ENCODE measurements at regions not wholly inside any gene's neighbourhood (a gene's known extent, or its start where the extent isn't known, plus 50 kb on each side); places are given as distances from the start of the nearest gene placed in this dataset.

- TF ChIP-seq, protein P1, sequence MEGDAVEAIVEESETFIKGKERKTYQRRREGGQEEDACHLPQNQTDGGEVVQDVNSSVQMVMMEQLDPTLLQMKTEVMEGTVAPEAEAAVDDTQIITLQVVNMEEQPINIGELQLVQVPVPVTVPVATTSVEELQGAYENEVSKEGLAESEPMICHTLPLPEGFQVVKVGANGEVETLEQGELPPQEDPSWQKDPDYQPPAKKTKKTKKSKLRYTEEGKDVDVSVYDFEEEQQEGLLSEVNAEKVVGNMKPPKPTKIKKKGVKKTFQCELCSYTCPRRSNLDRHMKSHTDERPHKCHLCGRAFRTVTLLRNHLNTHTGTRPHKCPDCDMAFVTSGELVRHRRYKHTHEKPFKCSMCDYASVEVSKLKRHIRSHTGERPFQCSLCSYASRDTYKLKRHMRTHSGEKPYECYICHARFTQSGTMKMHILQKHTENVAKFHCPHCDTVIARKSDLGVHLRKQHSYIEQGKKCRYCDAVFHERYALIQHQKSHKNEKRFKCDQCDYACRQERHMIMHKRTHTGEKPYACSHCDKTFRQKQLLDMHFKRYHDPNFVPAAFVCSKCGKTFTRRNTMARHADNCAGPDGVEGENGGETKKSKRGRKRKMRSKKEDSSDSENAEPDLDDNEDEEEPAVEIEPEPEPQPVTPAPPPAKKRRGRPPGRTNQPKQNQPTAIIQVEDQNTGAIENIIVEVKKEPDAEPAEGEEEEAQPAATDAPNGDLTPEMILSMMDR (IDR thresholded peaks at IDR 0.05; ENCODE audit: borderline replicate concordance, insufficient read depth, low read depth, low read length) = no peak
- H3K4me3 ChIP-seq (ENCODE audit: low read depth, low read length) = no peak overlapping the region
These were observed 1983.0 kb downstream of the MRPL39 start for GRCh38 chr21:23624281-23624680.

DNA sequence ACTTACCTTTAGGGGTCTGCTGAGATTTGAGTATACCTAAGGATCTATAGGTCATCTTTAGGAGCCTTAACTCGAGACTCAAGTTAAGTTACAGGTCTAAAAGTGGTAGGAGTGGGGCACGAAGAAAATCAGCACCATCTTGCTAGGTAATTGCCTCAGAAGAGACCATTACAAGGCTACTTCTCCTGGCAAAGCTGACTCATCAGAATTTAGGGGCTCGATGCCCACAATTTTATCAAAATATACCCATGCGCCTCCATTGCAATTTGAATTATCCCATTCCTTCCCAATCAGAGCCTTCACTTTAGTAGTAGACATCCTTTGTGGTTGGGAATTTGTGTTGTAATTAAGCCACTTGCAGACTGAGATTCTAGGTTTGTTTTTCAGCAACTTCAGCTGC lies 1994.3 kb downstream of the MRPL39 start:
- H3K4me3 ChIP-seq (ENCODE audit: low read depth, low read length) = no peak overlapping the region
- TF ChIP-seq, protein P1 (IDR thresholded peaks at IDR 0.05; ENCODE audit: borderline replicate concordance, insufficient read depth, low read depth, low read length) = no peak

GRCh38 chr21:23612210-23612609 lies 1995.1 kb downstream of the MRPL39 start:
- TF ChIP-seq, protein P1 (IDR thresholded peaks at IDR 0.05; ENCODE audit: borderline replicate concordance, insufficient read depth, low read depth, low read length) = no peak
- no peak overlapping the region for H3K4me3 ChIP-seq (ENCODE audit: low read depth, low read length)

- no peak overlapping the region for H3K4me3 ChIP-seq (ENCODE audit: low read depth, low read length)
- TF ChIP-seq, protein P1 (IDR thresholded peaks at IDR 0.05; ENCODE audit: borderline replicate concordance, insufficient read depth, low read depth, low read length) = no peak
These were observed 1999.4 kb downstream of the MRPL39 start for GRCh38 chr21:23607782-23608431.

GRCh38 chr21:23601549-23601948 lies 2005.7 kb downstream of the MRPL39 start:
- TF ChIP-seq, protein P1 (IDR thresholded peaks at IDR 0.05; ENCODE audit: borderline replicate concordance, insufficient read depth, low read depth, low read length) = no peak
- no peak overlapping the region for H3K4me3 ChIP-seq (ENCODE audit: low read depth, low read length)

DNA sequence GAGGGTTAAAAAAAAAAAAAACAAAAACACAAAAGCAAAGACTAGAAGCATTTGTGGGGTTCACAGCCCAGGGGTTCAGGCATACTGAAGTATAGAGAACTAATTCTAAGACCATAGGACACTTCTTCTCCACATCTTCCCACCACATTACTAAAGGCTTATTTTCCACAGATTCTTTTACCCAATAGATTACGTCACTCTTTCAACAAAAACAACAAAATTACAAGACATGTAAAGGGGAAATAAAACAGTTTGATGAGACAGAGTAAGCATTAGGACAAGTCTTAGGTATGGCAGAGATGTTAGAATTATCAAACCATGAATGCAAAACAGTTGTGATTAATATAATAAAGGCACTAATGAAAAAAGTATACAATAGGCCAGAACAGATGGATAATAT lies 2013.7 kb downstream of the MRPL39 start:
- H3K4me3 ChIP-seq (ENCODE audit: low read depth, low read length) = no peak overlapping the region
- TF ChIP-seq, protein P1 (IDR thresholded peaks at IDR 0.05; ENCODE audit: borderline replicate concordance, insufficient read depth, low read depth, low read length) = no peak

DNA sequence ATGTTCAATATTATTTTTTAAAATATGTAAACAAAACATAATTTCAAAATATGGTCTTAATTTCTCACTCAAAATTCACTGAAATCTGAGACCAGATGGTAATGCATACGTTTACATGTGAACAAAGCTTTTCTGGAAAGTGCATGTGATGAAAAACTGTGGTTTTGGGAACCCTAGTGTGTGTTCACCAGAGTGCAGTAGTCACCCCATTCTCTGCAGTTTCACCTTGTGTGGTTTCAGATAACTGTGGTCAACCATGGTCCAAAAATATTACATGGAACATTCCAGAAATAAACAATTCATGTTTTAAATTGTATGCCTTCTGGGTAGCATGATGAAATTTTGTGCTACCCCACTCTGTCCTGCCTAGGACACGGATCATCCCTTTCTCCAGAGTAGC lies 2021.9 kb downstream of the MRPL39 start:
- TF ChIP-seq, protein P1 (IDR thresholded peaks at IDR 0.05; ENCODE audit: borderline replicate concordance, insufficient read depth, low read depth, low read length) = no peak
- no peak overlapping the region for H3K4me3 ChIP-seq (ENCODE audit: low read depth, low read length)
